Smooth muscle cell (in vitro differentiated cells): ENCODE measurements at regions not wholly inside any gene's neighbourhood (a gene's known extent, or its start where the extent isn't known, plus 50 kb on each side); places are given as distances from the start of the nearest gene placed in this dataset.

Source experiments
- DNase-seq: peaks from one replicate; lab custom pipeline; 2025; ENCODE audit not compliant: unreplicated experiment; lab: John Stamatoyannopoulos, UW
- H2AFZ ChIP-seq: fragments of 200-600 bp; sonication (generic); 2 replicates; pipeline ENCODE4 v1.6.0; 2016; ENCODE audit warnings: antibody characterized with exemption, low read depth, mild to moderate bottlenecking
- H3F3A ChIP-seq: fragments of 200-600 bp; sonication (generic); 2 replicates; pipeline ENCODE4 v1.6.0; 2017; ENCODE audit warnings: antibody characterized with exemption, low read depth
- H3K27ac ChIP-seq: fragments of 200-600 bp; sonication (generic); 2 replicates; pipeline ENCODE4 v1.5.1; 2016; ENCODE audit warnings: low read depth, mild to moderate bottlenecking
- H3K27me3 ChIP-seq: fragments of 200-600 bp; sonication (generic); 2 replicates; pipeline ENCODE4 v1.6.1; 2016; ENCODE audit warnings: low read depth, mild to moderate bottlenecking
- H3K36me3 ChIP-seq: fragments of 200-600 bp; sonication (generic); 2 replicates; pipeline ENCODE4 v1.5.1; 2016; ENCODE audit warnings: low read depth
- H3K4me1 ChIP-seq: fragments of 200-600 bp; sonication (generic); 2 replicates; pipeline ENCODE4 v1.5.1; 2016; ENCODE audit warnings: low read depth
- H3K4me2 ChIP-seq: fragments of 200-600 bp; sonication (generic); 2 replicates; pipeline ENCODE4 v1.6.0; 2016; ENCODE audit warnings: mild to moderate bottlenecking
- H3K4me3 ChIP-seq: fragments of 200-600 bp; sonication (generic); 2 replicates; pipeline ENCODE4 v1.5.1; 2016; ENCODE audit warnings: mild to moderate bottlenecking
- H3K79me2 ChIP-seq: fragments of 200-600 bp; sonication (generic); 2 replicates; pipeline ENCODE4 v1.6.0; 2016; ENCODE audit warnings: low read depth, mild to moderate bottlenecking
- H3K9ac ChIP-seq: fragments of 200-600 bp; sonication (generic); 2 replicates; pipeline ENCODE4 v1.6.0; 2016; ENCODE audit warnings: low read depth
- H3K9me3 ChIP-seq: fragments of 200-600 bp; sonication (generic); replicated peaks from 2 replicates; pipeline ENCODE4 v1.5.1; 2016; ENCODE audit warnings: low read depth
- H4K20me1 ChIP-seq: fragments of 200-600 bp; sonication (generic); 2 replicates; pipeline ENCODE4 v1.6.0; 2016; ENCODE audit warnings: low read depth
- CTCF ChIP-seq: fragments of 200-600 bp; sonication (generic); IDR thresholded peaks from 2 replicates; pipeline ENCODE4 v1.5.1; 2017; ENCODE audit warnings: borderline replicate concordance, mild to moderate bottlenecking, antibody characterized with exemption; ENCODE audit not compliant: insufficient read depth, poor library complexity, severe bottlenecking
- WGBS: methylation state at CpG from one replicate; pipeline ENCODE4 v1.1.7; 2016; ENCODE audit warnings: low lambda C conversion rate; 5-methylcytosine and 5-hydroxymethylcytosine counted together

GRCh38 chr15:48059791-48060190 lies 61.0 kb upstream of the SLC24A5 start:
- Histone ChIP-seq H3K4me3 (no peak overlapping the region), H3K79me2 (no peaks in the 10 kb centered on the region), H3K9ac (no peak overlapping the region), H3K4me2 (no peak overlapping the region), H3F3A (no peaks in the 10 kb centered on the region), H3K36me3 (no peaks in the 10 kb centered on the region), H3K9me3 (no peaks in the 10 kb centered on the region), H3K27me3 (no peaks in the 10 kb centered on the region), H3K4me1 (peaks cover 5% of the 10 kb centered on the region), H4K20me1 (no peaks in the 10 kb centered on the region), H3K27ac (no peak overlapping the region), H2AFZ (no peak overlapping the region)
- no peak for DNase-seq
- TF ChIP-seq CTCF: no peak
- WGBS: 91% methylated on average over 7 of the region's 7 CpGs

GRCh38 chr15:48060396-48060795 lies 60.4 kb upstream of the SLC24A5 start:
- Histone ChIP-seq H4K20me1 (no peaks in the 10 kb centered on the region), H3K4me1 (peaks cover 5% of the 10 kb centered on the region), H3K4me2 (no peak overlapping the region), H3K27me3 (no peaks in the 10 kb centered on the region), H3F3A (no peaks in the 10 kb centered on the region), H3K79me2 (no peaks in the 10 kb centered on the region), H2AFZ (no peak overlapping the region), H3K27ac (no peak overlapping the region), H3K36me3 (no peaks in the 10 kb centered on the region), H3K9ac (no peak overlapping the region), H3K4me3 (no peak overlapping the region), H3K9me3 (no peaks in the 10 kb centered on the region)
- WGBS: 59% methylated on average over 1 of the region's 1 CpG
- no peak for TF ChIP-seq CTCF
- no peak for DNase-seq

- Histone ChIP-seq H3K27me3 (no peaks in the 10 kb centered on the region), H3K9me3 (no peaks in the 10 kb centered on the region), H4K20me1 (no peaks in the 10 kb centered on the region), H2AFZ (no peak overlapping the region), H3K36me3 (no peaks in the 10 kb centered on the region), H3K27ac (no peak overlapping the region), H3F3A (no peaks in the 10 kb centered on the region), H3K4me1 (peaks cover 5% of the 10 kb centered on the region), H3K4me2 (no peak overlapping the region), H3K4me3 (no peak overlapping the region), H3K79me2 (no peaks in the 10 kb centered on the region), H3K9ac (no peak overlapping the region)
- over 99% methylated on average over 6 of the region's 6 CpGs for WGBS
- no peak for DNase-seq
- TF ChIP-seq CTCF: no peak
Measured at GRCh38 chr15:48061605-48062004, 59.2 kb upstream of the SLC24A5 start.

GRCh38 chr15:48062148-48062872 lies 58.5 kb upstream of the SLC24A5 start:
- no peak overlapping the region for H3K4me3 ChIP-seq

More at GRCh38 chr15:48062148-48062872, 58.5 kb upstream of the SLC24A5 start:
- no peaks in the 10 kb centered on the region for H4K20me1 ChIP-seq
- no peaks in the 10 kb centered on the region for H3K79me2 ChIP-seq
- no peaks in the 10 kb centered on the region for H3K27me3 ChIP-seq
- no peak for DNase-seq
- peaks cover 5% of the 10 kb centered on the region for H3K4me1 ChIP-seq
- no peaks in the 10 kb centered on the region for H3K36me3 ChIP-seq
- no peaks in the 10 kb centered on the region for H3K9me3 ChIP-seq
- 66% methylated on average over 11 of the region's 11 CpGs for WGBS
- no peak overlapping the region for H3K9ac ChIP-seq
- peak overlapping the region; percentile 41 for H2AFZ ChIP-seq
- H3K4me2 ChIP-seq: peak overlapping the region; percentile 58
- no peak for TF ChIP-seq CTCF
- H3F3A ChIP-seq: no peaks in the 10 kb centered on the region
- no peak overlapping the region for H3K27ac ChIP-seq
